ENCODE measurements at regions not wholly inside any gene's neighbourhood (a gene's known extent, or its start where the extent isn't known, plus 50 kb on each side); places are given as distances from the start of the nearest gene placed in this dataset.

DNA sequence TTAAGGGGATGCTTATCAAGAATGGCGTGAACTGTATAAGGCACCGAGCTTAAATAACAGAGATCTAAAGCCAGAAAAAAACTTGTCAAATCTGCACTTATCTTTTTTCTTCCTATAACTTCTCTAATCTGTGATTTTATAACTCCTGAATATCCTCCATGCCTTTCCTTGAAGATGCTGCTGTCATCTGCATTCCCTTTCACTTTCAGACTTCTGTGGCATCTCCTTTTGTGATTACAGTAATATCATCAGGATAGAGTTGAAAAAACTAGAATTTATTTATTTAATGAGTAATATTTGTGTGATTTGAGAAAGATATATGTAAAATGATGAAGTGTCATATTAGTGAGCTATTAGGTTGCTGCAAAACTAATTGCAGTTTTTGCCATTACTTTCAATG lies 357.8 kb upstream of the PTBP2 start:
- DNase-seq (ENCODE audit: low spot score), result no peak

DNA sequence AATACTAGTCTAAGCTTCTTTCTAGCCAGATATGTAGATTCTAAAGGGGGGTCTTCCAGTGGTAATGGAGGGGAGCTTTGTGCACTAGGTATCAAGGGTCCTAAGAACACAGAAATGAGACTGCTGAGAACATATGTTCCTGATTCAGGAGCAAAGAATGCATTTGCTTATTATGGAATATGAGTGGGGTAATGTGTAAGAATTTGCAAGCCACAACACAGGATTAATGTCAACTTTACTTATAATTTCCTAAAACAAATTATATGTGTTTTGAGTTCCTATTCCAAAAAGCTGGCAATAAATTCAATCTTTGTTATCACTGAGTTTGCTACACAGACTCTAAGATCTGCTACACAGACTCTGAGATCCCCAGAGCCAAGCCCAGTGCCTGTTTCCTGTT lies 357.0 kb upstream of the PTBP2 start:
- DNase-seq (ENCODE audit: low spot score), result no peak

DNA sequence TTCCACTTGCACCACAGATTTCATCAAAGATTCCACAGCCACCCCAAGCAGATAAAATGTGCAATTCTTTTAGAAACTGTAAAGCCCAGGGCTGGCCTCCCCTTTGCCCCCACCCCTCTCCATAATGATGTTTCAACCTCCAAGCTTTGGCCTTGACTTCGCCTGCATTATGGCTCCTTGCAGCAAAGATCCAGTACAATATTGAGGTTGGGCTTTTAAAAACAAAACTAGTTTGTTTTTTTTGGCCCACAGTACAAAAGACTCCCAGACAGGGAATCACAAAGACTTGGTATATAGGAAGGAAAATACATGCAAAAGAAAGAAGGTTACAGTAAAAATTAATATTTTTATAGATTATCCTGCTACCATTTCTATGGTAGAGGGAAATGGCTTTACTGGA lies 356.5 kb upstream of the PTBP2 start:
- no peak for DNase-seq (ENCODE audit: low spot score)

DNA sequence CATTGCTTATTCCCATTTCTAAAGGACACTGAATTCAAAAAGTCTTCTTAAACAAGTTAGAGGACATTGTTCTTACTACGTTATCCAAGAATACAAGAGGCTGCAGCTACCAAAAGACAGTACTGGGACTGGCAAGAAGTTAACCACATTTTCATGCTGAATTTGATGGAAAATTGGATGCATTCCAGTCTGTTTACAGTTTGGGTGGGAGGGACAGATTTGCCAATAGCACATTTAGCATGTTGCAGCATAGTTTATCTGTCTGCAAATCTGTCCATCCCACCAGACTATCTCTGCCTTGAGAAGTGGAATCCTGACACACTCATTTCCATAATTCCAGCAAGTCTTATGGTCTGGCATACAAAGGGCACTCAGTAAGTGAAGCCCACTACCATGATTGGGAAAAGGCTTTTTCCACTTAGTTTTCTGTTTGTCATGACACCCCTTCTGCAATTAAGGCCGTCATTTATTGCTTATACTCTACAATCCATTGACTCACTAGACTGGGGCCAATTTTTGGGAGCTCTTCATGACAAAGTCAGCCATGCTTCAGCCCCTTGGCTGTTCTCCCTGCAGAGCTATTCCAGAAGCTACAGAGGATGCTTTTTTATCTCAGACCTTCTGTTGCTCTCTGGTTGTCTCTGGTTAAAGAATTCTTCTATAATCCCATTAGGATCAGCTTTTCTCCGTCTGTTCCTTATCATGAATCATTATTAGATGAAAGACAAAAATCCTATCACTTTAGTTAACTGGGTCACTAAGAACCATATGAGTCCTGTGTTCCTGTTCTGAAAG lies 355.8 kb upstream of the PTBP2 start:
- no peak for DNase-seq (ENCODE audit: low spot score)

DNA sequence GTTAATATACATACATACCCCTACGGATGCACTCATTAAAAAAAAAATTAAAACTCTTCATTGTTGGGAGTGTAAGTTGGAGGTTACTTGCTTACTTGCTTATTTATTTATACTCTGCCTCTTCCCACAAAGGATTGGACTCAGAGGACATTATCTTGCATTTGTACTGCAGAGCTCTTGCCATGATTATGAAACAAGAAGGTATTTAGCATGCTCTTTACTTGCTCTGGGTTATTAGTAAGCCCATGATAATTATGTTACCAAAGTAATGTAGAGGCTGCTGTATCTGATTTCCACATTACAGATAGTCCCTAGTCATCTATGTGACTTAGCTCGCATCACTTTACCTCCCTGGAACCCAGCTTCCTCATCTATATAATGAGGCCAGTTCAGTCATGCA lies 355.1 kb upstream of the PTBP2 start:
- DNase-seq (ENCODE audit: low spot score), result no peak

GRCh38 chr1:96367791-96368190 lies 353.8 kb upstream of the PTBP2 start:
- DNase-seq (ENCODE audit: low spot score), result no peak

DNA sequence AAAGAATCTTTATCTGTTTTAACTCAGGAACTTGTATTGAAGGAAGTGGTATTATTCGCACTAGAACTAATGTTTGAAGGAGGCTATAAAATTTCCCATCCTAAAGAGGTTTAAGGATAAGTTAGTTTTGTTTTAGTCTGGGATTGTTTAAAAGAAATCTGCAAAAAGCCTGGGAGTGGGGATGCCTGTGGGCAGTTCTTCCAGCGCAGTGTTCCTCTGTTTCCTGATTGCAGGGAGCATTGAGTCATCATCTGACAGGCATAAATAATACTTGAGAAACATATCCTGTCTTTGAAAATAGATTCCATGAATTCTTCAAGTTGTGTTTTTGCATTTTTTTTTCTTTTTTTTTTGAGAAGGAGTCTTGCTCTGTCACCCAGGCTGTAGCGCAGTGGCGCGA lies 350.8 kb upstream of the PTBP2 start:
- peak; percentile 66 for DNase-seq (ENCODE audit: low spot score)

DNA sequence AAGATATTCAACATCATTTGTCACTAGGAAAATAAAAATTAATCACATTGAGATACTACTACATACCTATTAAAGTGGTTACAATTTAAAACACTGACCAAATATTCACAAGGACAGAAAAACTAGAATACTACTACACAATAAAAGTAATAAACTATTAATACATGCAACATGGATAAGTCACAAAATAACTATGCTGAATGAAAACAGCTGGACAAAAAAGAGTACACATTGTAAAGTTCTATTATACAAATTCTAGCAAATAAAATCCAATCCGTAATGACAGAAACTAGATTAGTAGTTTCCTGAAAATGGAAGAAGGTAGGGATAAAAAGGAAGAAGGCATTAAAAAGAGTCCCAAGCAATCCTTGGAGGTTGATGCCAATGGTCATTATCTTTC lies 348.7 kb upstream of the PTBP2 start:
- DNase-seq (ENCODE audit: low spot score), result no peak

GRCh38 chr1:96374076-96374762 lies 347.4 kb upstream of the PTBP2 start:
- no peak for DNase-seq (ENCODE audit: low spot score)

DNA sequence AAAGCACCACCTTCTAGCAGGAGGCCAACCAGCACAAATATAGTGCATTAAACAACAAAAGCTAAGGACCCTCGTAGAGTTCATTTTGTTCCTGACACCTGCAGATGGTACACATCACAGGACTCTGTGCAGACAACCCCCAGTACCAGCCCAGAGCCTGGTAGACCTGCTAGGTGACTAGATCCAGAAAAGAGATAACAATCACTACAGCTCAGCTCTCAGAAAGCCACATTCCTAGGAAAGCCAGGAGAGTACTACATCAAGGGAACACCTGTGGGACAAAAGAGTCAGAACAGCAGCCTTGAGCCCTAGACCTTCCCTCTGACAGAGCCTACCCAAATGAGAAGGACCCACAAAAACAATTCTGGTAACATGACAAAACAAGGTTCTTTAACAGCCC lies 344.7 kb upstream of the PTBP2 start:
- DNase-seq (ENCODE audit: low spot score), result no peak

DNA sequence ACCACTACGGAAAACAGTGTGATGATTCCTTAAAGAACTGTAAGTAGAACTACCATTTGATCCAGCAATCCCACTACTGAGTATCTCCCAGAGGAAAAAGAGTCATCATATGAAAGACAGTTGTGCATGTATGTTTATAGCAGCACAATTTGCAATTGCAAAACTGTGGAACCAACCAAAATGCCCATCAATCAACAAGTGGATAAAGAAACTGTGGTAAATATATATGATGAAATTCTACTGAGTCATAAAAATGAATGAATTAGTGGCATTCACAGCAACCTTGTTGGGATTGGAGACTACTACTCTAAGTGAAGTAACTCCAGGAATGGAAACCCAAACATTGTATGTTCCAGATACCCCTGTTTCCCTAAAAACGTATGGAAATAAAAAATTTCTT lies 337.0 kb upstream of the PTBP2 start:
- DNase-seq (ENCODE audit: low spot score), result no peak

GRCh38 chr1:96387785-96388184 lies 333.8 kb upstream of the PTBP2 start:
- DNase-seq (ENCODE audit: low spot score), result no peak

DNA sequence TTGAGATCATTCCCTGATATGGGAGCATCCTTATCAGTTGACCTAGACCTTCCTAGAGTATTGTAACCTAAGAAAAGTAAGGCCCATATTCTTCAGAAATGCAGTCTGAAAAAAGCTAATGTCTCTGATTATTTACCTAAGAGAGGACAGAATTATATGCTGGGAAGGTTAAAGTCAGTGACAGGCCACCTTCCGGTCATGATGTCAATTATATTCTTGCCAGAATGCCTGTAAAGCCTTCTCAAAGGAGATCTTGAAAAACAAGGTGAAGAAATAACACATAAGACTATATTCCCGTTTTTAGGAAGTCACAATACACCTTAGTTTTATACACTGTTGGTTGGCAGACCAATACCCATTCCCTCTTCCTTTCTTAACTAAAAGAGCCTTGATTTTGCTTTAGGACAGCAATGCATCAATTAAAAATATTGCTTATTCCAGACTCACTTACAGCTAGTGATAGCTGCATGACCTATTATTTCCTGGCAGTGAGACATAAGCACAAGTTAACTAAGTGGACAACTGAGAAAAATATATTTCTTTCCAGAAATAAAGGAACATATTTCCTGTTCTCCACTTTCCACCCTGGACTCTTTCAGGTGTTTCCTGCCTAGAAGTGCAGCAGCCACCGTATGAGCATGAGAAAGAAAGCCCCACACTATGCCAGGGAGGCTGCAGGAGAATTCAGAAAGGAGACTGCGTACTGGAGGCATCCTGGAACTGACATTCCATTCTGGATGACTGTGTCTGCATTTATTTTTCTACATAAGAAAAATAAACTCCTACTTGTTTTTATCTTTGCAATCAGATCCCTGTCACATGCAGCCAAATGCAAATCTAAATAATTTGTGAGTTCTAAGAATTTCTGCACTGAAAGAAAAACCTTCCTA lies 332.9 kb upstream of the PTBP2 start:
- DNase-seq (ENCODE audit: low spot score), result peak; percentile 34

- no peak for DNase-seq (ENCODE audit: low spot score)
Observed at GRCh38 chr1:96400089-96400488, 321.5 kb upstream of the PTBP2 start.

DNA sequence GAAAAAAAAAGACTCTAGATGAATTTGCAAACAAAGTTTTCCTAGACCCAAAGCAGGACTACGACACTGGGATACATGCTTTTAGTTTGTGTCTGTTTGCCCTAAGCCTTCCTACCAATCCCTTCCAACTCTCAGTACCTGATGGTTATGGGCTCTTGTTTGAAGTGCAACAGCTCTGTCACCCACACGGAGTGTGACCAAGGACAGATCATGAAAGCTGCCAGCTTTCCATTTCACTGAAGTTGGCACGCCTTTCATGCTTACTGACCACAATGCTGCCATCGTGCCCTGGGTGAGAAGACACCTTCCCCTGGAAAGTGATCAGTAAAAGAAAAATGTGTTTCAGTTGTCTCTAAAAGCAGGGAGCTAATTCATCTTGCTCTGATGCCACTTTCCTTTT lies 312.5 kb upstream of the PTBP2 start:
- DNase-seq (ENCODE audit: low spot score), result no peak

DNA sequence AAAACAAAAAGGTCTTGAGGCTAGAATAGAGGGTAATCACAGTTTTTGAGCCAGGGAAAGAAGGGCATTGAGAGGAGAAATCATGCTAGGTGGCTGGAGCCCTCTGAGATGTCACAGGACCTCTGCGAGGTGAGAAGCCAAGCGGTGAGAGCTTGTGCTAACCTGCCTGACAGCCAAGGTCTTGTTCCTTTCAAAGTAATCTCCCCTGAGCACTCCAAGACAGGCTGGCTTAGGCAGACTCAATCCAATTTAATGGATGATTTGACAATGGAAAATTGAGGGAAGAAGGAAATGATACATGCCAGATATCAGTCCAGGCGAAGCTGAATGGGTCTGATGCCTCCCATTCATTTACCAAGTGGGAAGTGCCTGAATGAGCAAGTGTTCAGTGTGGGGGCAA lies 311.9 kb upstream of the PTBP2 start:
- DNase-seq (ENCODE audit: low spot score), result no peak

DNA sequence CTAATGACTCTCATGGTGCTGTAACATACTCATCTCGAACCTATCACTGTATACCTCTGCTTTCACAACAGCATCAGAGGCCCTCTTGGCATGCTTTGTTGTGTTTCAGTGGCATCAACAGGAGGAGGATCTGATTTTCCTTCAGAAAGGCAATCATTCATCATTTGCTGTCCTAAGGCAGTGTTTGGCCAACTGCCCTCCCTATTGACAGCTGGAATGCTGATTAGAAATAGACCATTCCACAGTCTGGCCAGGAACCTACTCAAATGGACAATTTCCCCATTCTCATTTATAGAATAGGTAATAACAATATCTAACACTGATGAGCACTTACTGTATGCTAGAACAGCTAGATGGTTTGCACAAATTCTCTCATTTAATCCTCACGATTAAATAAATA lies 310.6 kb upstream of the PTBP2 start:
- DNase-seq (ENCODE audit: low spot score), result no peak

- no peak for DNase-seq (ENCODE audit: low spot score)
Observed at GRCh38 chr1:96414598-96414997, 307.0 kb upstream of the PTBP2 start.

DNA sequence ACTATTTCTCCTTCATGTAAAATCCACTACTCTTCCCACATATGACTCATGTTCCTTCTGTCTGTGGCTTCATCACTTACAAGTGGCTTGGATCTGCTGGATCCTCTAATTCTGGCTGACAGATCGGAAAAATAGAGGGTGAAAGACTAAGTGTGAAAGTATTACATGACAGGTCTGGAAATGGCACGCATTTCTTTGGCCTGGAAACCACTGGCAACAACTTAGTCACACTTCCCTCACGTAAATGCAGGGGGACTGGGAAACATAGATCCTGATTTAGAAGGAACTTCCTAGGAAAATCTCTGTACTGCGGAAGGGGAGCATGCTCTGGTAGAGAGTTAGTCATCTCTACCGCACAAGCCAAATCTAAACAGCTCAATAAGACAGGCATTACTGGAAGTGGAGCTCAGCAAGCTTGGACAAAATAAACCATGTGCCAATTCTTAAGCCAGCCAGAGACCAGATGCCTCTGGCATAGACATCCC lies 305.4 kb upstream of the PTBP2 start:
- DNase-seq (ENCODE audit: low spot score), result peak; percentile 51

- no peak for DNase-seq (ENCODE audit: low spot score)
Observed at GRCh38 chr1:96416701-96417444, 304.7 kb upstream of the PTBP2 start.

DNA sequence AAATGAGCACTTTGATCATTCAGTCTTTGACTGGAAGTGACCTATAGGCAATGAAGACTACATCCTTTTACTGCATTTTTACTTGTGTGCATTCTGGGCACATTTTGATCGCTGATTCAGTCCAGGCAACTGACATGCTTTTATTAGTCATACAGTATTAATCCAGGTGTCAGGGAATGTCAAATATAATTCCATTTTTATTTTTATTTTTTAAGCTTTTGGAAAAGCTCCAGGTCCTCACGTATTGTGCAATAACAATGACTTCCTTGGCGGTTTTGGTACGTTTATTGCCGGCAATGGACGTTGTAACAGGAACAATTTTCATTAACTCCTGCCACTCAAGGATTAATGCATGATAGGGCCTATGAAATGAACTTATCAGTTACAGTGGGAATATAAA lies 302.6 kb upstream of the PTBP2 start:
- no peak for DNase-seq (ENCODE audit: low spot score)

DNA sequence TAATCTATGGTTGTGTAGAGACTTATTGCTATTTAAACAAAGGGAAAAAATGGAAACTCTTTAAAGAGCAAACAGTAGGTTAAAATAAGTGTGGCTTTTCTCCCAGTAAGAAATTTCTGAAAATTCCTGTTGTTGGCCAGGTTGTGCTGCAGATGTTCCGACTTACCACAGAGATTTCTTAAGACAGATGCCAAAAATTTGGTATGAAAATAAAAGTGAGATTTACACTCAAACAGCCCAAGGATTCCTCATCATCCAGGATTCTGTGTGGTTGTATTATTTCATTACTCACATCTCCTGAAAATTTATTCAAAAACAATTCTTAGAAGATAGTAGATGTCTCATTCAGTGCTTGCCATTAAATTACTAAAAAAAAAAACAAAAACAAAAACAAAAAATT lies 296.7 kb upstream of the PTBP2 start:
- DNase-seq (ENCODE audit: low spot score), result no peak

Data from hepatic stellate cell (primary cell).